Stimulated activated naive CD4-positive, alpha-beta T cell (primary cell): ENCODE measurements at regions not wholly inside any gene's neighbourhood (a gene's known extent, or its start where the extent isn't known, plus 50 kb on each side); places are given as distances from the start of the nearest gene placed in this dataset.

ENCODE experiments used
- DNase-seq, 6 experiments: peaks; one replicate each; lab custom pipeline; 2025; lab: John Stamatoyannopoulos, UW

GRCh38 chr12:48286665-48287064, 64.1 kb downstream of the ZNF641 start:
- DNase-seq = no peak

GRCh38 chr12:48285751-48286650, 64.7 kb downstream of the ZNF641 start:
- DNase-seq = peak in 4 of 6 experiments; percentile 2 to 73 (median 70)

DNA sequence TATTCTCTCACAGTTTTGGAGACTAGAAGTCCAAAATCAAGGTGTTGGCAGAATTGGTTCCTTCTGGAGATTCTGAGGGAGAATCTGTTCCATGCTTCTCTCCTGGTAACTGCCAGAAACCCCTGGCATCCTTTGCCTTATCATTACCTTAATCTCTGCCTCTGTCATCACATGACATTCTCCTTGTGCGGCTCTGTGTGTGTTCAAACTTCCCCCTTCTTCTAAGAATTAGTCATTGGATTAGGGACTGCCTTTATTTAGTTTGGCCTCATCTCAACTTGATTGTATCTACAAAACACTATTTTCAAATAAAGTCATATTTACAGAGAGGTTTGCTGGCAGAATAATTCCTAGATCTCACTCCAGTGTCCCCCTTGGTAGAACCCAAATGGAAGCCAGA, 68.9 kb downstream of the ZNF641 start:
- DNase-seq = no peak

DNA sequence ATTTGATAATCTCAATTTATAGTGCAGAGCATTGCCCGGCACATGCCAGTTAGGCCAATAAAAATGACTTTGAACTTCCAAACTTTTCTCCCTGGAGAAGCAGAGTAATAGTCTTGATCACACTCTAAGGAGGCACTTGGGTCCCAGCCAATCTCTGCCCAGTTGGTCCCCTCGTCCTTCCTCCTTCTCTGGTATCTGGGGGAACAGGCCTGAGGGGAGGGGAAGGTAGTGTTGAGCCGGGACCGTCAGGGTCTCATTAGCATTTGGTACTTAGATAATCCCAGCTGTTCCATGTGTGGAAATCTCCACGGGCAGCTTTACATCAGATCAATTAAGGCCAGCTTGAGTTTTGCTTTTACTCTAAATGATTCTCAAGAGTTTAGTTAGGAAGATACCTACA, 70.1 kb downstream of the ZNF641 start:
- no peak for DNase-seq

GRCh38 chr12:48279601-48280000, 71.1 kb downstream of the ZNF641 start:
- no peak for DNase-seq

- DNase-seq = no peak
These were observed 71.6 kb downstream of the ZNF641 start for GRCh38 chr12:48279101-48279500.

DNA sequence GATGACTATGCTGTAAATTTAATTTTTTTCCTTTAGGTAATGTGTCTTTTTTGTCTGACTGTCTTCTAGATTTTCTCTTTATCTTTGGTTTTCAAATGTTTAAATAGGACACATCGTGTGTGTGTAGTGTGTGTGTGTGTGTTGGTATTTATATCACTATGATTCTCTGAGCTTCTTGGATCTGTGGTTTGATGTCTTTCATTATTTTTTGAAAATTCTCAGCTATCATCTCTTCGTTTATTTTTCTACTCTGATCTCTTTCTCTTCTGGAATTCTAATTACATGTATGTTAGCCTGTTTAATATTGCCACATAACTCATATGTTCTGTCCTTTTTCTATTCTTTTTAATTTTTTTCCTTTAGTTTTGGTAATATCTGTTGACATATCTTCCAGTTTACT, 73.5 kb upstream of the OR10AD1 start:
- DNase-seq = no peak

DNA sequence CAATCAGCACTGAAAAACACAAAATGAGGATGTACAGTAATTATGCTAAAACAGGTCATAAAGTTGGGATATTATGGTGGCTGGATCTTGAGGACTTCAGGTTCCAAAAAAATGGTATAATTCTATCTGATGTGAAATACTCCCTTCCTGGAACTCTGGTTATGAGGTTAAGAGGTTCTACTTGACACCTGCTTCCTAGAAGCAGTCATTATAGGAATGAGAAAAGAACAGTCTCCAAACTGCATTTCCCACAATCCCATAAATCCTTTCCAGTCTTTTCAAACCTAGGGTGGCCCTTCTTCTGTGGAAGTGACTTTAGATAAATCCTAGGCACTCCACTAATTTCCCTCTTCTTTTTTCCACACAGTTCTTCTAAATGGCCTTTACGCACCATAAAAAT, 63.7 kb upstream of the OR10AD1 start:
- no peak for DNase-seq

- DNase-seq = no peak
These were observed 62.7 kb upstream of the OR10AD1 start for GRCh38 chr12:48265777-48266176.

DNA sequence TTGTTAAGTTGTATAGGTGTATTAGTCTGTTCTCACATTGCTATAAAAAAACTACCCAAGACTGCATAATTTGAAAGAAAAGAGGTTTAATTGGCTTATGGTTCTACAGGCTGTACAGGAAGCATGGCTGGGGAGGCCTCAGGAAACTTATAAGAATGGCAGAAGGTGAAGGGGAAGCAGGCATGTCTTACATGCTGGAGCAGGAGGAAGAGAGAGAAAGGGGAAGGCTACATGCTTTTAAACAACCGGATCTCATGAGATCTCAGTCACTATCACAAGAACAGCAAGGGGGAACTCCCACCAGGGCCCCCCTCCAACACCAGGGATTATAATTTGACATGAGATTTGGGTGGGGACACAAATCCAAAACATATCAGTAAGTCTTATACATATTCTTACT, 60.5 kb upstream of the OR10AD1 start:
- DNase-seq = no peak

DNA sequence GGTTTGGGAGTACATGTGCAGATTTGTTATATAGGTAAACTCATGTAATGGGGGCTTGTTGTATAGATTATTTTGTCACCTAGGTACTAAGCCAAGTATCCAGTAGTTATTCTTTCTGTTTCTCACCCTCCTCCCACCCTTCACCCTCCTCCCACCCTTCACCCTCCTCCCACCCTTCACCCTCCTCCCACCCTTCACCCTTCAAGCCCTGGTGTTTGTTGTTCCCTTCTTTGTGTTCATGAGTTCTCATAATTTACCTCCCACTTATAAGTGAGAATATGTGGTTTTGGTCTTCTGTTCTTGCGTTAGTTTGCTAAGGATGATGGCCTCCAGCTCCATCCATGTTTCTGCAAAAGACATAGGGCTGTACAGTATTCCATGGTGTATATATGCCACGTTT, 58.7 kb upstream of the OR10AD1 start:
- DNase-seq = no peak
